ENCODE measurements at regions not wholly inside any gene's neighbourhood (a gene's known extent, or its start where the extent isn't known, plus 50 kb on each side); places are given as distances from the start of the nearest gene placed in this dataset.

DNA sequence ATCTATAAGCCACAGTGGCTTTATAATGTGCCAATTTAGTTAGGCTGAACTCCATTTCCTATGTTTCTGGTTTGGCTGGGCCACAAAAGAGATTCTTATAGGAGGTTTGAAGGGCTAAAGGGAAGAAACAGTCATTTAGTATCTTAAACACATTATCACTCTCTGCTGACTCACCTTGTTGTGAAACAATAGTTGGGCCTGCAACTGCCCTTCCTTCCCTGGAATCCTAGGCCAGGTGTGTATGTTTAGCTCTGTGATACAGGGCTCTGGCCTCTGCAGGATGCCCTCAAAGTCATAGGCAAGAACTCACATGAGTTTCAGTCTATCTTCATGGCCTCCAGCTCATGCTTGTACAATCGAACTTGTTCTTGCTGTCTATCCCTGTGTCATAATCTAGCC lies 400.0 kb upstream of the CELF4 start:
- TF ChIP-seq SIN3A (IDR thresholded peaks at IDR 0.05; ENCODE audit: borderline replicate concordance, insufficient read depth, low read length) (no peak), FOXP2 (optimal IDR thresholded peaks at IDR 0.05; ENCODE audit: borderline replicate concordance, extremely low read depth, extremely low read length, insufficient read depth) (no peak), POLR2AphosphoS5 (IDR thresholded peaks at IDR 0.05; ENCODE audit: low read depth, low read length) (no peak)

DNA sequence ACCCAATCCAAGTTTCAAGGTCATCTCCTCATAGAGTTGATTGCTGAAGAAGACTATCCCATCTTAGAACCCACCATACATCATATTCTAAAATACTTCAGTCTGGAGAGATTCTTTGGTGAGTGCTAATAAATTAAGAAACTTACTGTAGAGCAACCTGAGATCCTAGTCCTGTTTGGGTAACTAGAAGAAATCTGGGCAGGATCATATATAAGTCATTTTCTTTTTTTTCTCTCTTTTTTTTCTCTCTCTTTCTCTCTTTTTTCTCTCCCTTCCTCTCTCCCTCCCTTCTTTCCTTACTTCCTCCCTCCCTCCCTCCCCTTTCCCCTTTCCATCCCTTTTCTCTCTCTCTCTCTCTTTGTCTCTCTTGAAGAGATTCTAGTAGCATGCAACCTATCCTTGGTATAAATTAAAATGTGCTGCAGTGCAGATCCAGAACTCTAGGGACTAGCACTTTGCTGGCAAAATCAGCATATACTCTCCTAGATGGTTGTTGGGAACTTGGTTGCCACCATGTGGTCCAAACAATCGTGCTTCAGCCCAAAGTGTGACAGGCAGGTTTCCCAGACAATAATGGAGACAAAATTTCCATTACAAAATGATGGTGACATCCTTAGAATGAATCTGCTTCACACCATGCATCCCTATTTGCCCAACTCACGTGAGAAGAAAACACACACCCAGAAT lies 399.4 kb upstream of the CELF4 start:
- TF ChIP-seq TAF1 (IDR thresholded peaks at IDR 0.05; ENCODE audit: borderline replicate concordance, insufficient read depth, low read length) = no peak
- no peak for TF ChIP-seq FOXP2 (optimal IDR thresholded peaks at IDR 0.05; ENCODE audit: borderline replicate concordance, extremely low read depth, extremely low read length, insufficient read depth)
- TF ChIP-seq REST (IDR thresholded peaks at IDR 0.05; ENCODE audit: insufficient read depth in 1 of 2, low read depth in 2 of 2, low read length in 2 of 2) = no peak
- TF ChIP-seq POLR2AphosphoS5 (IDR thresholded peaks at IDR 0.05; ENCODE audit: low read depth, low read length) = no peak
- TF ChIP-seq SIN3A (IDR thresholded peaks at IDR 0.05; ENCODE audit: borderline replicate concordance, insufficient read depth, low read length) = no peak

GRCh38 chr18:37963837-37964236 lies 398.2 kb upstream of the CELF4 start:
- TF ChIP-seq POLR2AphosphoS5 (IDR thresholded peaks at IDR 0.05; ENCODE audit: low read depth, low read length) (no peak), FOXP2 (optimal IDR thresholded peaks at IDR 0.05; ENCODE audit: borderline replicate concordance, extremely low read depth, extremely low read length, insufficient read depth) (no peak), TAF1 (IDR thresholded peaks at IDR 0.05; ENCODE audit: borderline replicate concordance, insufficient read depth, low read length) (no peak), REST (IDR thresholded peaks at IDR 0.05; ENCODE audit: insufficient read depth in 1 of 2, low read depth in 2 of 2, low read length in 2 of 2) (no peak), SIN3A (IDR thresholded peaks at IDR 0.05; ENCODE audit: borderline replicate concordance, insufficient read depth, low read length) (no peak)

DNA sequence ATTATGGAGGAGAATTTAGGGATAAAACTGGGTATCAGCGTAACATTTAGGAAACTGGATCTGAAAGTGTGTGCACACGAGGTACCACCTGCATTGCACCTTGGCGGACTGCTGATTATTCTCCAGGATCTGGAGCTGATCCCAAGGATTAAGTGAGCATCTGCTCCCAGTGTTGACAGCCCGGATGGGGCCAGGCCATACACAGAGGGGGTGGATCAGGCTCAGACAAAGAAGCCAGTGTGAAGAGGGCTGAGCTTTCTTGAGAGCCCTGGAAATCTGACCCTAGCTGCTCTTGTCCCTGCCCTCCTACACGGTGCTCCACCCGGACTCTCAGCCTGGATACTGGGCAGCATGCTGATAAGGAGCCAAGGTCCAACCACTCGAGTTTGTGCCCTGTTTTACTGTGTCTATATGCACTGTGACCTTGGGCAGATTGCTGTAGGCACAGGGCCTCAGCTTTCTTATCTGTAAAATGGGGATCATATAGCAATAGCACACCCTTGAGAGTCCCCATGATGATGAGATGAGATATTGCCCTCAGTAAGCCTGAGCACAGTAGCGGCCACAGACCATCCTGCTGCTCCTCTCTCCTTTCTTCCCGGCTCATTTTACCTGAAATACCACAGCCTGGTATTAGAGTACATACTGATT lies 396.8 kb upstream of the CELF4 start:
- TF ChIP-seq POLR2AphosphoS5 (IDR thresholded peaks at IDR 0.05; ENCODE audit: low read depth, low read length) (no peak), TAF1 (IDR thresholded peaks at IDR 0.05; ENCODE audit: borderline replicate concordance, insufficient read depth, low read length) (no peak), REST (IDR thresholded peaks at IDR 0.05; ENCODE audit: insufficient read depth in 1 of 2, low read depth in 2 of 2, low read length in 2 of 2) (no peak), SIN3A (IDR thresholded peaks at IDR 0.05; ENCODE audit: borderline replicate concordance, insufficient read depth, low read length) (no peak), FOXP2 (optimal IDR thresholded peaks at IDR 0.05; ENCODE audit: borderline replicate concordance, extremely low read depth, extremely low read length, insufficient read depth) (no peak)

DNA sequence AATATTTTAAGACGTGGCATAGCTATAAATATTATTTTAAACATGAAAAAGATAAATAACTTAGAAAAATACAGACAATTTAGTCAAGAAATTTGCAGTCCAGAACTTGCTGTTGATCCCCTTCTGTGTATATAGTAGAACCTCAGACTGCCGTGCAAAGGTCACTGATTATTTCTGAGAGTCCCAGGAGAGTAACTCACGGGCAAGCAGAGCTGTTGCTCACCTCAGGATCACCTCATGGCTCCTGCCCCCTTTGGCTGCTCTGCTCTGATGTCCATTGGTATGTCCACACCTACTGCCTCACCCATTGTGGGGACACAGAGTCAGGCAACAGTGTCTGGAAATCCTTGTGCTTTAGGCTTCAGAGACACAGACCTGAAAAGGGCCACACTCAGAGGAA lies 392.9 kb upstream of the CELF4 start:
- TF ChIP-seq SIN3A (IDR thresholded peaks at IDR 0.05; ENCODE audit: borderline replicate concordance, insufficient read depth, low read length) (no peak), TAF1 (IDR thresholded peaks at IDR 0.05; ENCODE audit: borderline replicate concordance, insufficient read depth, low read length) (no peak), POLR2AphosphoS5 (IDR thresholded peaks at IDR 0.05; ENCODE audit: low read depth, low read length) (no peak), REST (IDR thresholded peaks at IDR 0.05; ENCODE audit: insufficient read depth in 1 of 2, low read depth in 2 of 2, low read length in 2 of 2) (no peak), FOXP2 (optimal IDR thresholded peaks at IDR 0.05; ENCODE audit: borderline replicate concordance, extremely low read depth, extremely low read length, insufficient read depth) (no peak)

Measured in PFSK-1 (cell line).